ENCODE measurements at regions not wholly inside any gene's neighbourhood (a gene's known extent, or its start where the extent isn't known, plus 50 kb on each side); places are given as distances from the start of the nearest gene placed in this dataset.
"Not testable (repeated sequence)": the region's sequence is repeated elsewhere in the genome, so short reads cannot be mapped to it uniquely, and the experiment has no call there.

DNA sequence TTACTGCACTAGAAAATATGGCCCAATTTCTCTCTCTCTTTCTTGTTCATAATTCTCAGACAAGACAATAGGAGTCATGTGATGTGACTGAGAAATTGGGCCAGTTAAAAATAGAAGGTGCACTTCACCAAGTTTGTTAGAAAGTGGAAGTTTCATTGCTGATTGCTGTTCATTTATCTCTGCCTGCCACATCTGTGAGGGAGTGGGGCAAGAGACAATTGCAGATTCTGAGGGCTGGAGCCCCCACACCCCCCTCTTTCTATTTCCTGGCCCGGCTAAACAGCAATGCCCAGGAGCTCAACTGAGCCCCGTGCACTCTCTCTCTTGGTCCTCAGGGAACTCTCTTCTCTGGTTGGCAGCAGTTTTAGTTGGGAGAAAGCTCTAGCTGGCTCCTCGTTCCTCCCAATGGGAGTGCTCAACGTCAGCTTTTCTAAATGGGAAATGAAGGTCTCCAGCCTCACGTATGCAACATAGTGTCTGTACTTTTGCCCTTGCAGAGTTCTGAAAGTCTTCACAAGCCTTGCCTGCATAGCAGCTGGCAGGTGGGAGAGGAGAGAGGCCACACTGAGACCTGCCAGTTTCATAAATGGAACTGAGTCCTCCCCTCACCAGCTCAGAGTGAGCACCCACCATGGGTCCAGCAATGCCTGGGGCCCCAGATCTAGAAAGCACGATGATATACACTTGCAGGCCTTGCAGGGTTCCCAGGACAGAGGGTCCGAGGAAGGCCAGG is 115.7 kb downstream of the MYCN start:
- no peak for DNase-seq
- H3K27me3 ChIP-seq: no peaks in the 10 kb centered on the region
- no peaks in the 10 kb centered on the region for H3K36me3 ChIP-seq
- TF ChIP-seq POLR2AphosphoS5 (IDR thresholded peaks at IDR 0.05) (no peak), EP300 (IDR thresholded peaks at IDR 0.05) (no peak), POLR2A (IDR thresholded peaks at IDR 0.05) (no peak)
- TF ChIP-seq, protein P1, sequence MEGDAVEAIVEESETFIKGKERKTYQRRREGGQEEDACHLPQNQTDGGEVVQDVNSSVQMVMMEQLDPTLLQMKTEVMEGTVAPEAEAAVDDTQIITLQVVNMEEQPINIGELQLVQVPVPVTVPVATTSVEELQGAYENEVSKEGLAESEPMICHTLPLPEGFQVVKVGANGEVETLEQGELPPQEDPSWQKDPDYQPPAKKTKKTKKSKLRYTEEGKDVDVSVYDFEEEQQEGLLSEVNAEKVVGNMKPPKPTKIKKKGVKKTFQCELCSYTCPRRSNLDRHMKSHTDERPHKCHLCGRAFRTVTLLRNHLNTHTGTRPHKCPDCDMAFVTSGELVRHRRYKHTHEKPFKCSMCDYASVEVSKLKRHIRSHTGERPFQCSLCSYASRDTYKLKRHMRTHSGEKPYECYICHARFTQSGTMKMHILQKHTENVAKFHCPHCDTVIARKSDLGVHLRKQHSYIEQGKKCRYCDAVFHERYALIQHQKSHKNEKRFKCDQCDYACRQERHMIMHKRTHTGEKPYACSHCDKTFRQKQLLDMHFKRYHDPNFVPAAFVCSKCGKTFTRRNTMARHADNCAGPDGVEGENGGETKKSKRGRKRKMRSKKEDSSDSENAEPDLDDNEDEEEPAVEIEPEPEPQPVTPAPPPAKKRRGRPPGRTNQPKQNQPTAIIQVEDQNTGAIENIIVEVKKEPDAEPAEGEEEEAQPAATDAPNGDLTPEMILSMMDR (IDR thresholded peaks at IDR 0.05): no peak
- intact Hi-C loops (cut with DNase I): no loop called here
- no peaks in the 10 kb centered on the region for H3K9me3 ChIP-seq
- peaks cover 0 to 11% (median 9%) of the 10 kb centered on the region in 4 donors for H3K4me1 ChIP-seq
- H3K4me3 ChIP-seq: no peak overlapping the region
- 43 to 44% methylated on average over 7 of the region's 7 CpGs for WGBS, 2 donors
- no peak overlapping the region for H3K27ac ChIP-seq

- TF ChIP-seq POLR2AphosphoS5 (IDR thresholded peaks at IDR 0.05): no peak
- TF ChIP-seq, protein P1 (IDR thresholded peaks at IDR 0.05): no peak
- TF ChIP-seq EP300 (IDR thresholded peaks at IDR 0.05): no peak
- no peak for TF ChIP-seq POLR2A (IDR thresholded peaks at IDR 0.05)
- H3K4me3 ChIP-seq: no peak overlapping the region
- peaks cover 0 to 11% (median 9%) of the 10 kb centered on the region in 4 donors for H3K4me1 ChIP-seq
- no peaks in the 10 kb centered on the region for H3K9me3 ChIP-seq
- peaks cover 0 to 6% (median 0%) of the 10 kb centered on the region in 3 donors for H3K27me3 ChIP-seq
- no peak for DNase-seq
- intact Hi-C loops (cut with DNase I): no loop called here
- H3K27ac ChIP-seq: no peak overlapping the region
- H3K36me3 ChIP-seq: no peaks in the 10 kb centered on the region
- WGBS, 2 donors: 84 to 94% methylated on average over 7 of the region's 7 CpGs
These were observed 113.3 kb downstream of the MYCN start for GRCh38 chr2:16053437-16054257.

- H3K27me3 ChIP-seq; H3K27ac ChIP-seq; H3K4me3 ChIP-seq; H3K36me3 ChIP-seq; intact Hi-C loops (cut with DNase I); DNase-seq; H3K9me3 ChIP-seq: not testable (repeated sequence)
- 78 to 87% methylated on average over 6 of the region's 6 CpGs for WGBS, 2 donors
- H3K4me1 ChIP-seq: peaks cover 0 to 11% (median 9%) of the 10 kb centered on the region in 4 donors
These were observed 112.3 kb downstream of the MYCN start for GRCh38 chr2:16052571-16053052.

DNA sequence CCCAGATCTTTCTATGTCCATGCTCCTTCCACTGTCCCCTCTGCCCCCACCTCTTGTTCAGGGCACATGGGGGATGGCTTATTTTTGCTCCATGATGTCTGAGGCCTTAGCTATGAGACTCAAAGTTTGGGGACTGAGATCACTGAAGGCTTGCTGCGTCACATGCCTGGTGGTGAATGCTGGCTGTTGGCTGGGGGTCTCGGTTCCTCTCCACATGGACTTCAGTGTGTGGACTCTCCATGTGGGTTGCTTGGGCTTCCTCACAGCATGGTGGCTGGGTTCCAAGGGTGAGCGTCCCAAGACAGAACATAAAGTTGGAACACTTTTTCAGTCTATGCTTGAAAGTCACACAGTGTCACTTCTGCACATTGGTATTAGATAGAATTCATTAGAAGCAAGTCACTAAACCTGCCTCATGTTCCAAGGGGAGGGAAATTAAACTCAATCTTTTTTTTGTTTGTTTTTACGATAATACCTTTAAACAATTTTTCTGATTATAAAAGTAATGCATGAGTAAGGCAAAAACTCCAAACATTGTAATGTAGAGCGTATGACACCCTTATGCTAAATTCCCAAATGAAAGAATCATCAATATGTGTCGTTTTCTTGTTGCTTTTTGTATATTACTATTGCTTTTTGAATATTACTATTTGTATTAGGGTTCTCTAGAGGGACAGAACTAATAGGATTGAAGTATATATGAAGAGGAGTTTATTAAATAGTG is 111.7 kb downstream of the MYCN start:
- Histone ChIP-seq H3K27ac (no peak overlapping the region), H3K27me3 (peaks cover 0 to 6% (median 0%) of the 10 kb centered on the region in 3 donors), H3K9me3 (no peaks in the 10 kb centered on the region), H3K4me1 (peaks cover 0 to 11% (median 9%) of the 10 kb centered on the region in 4 donors), H3K36me3 (no peaks in the 10 kb centered on the region), H3K4me3 (no peak overlapping the region)
- WGBS, 2 donors: 92 to 95% methylated on average over 6 of the region's 6 CpGs
- intact Hi-C loops (cut with DNase I): no loop called here
- no peak for TF ChIP-seq EP300 (IDR thresholded peaks at IDR 0.05)
- TF ChIP-seq POLR2AphosphoS5 (IDR thresholded peaks at IDR 0.05): no peak
- TF ChIP-seq, protein P1 (IDR thresholded peaks at IDR 0.05): no peak
- TF ChIP-seq POLR2A (IDR thresholded peaks at IDR 0.05): no peak
- no peak for DNase-seq

All from sigmoid colon (tissue), 6 donors.